IMR-90 (cell line): ENCODE measurements at regions not wholly inside any gene's neighbourhood (a gene's known extent, or its start where the extent isn't known, plus 50 kb on each side); places are given as distances from the start of the nearest gene placed in this dataset.

Experiments used
- ATAC-seq: fragments of 200-7000 bp; cut with Tn5 transposase; 2 replicates; pipeline ENCODE4 v1.9.1; 2020; ENCODE audit warnings: low read depth, mild to moderate bottlenecking, moderate library complexity
- BruUV-seq: library from RNA; stranded (reverse); fragments of 400-500 nt; replicated peaks from 2 replicates; lab custom pipeline; 2021; lab: Mats Ljungman, UMichigan
- CTCF ChIA-PET: fragments of 300-600 bp; formaldehyde crosslinking; extraction: SDS; loops from one replicate; lab custom pipeline; 2021; ENCODE audit warnings: antibody characterized with exemption; lab: Yijun Ruan, JAX
- POLR2A ChIA-PET: fragments of 300-600 bp; sonication (Branson Sonifier 250); formaldehyde crosslinking; loops from one replicate; lab custom pipeline; 2022; ENCODE audit warnings: antibody characterized with exemption; ENCODE audit not compliant: unreplicated experiment; lab: Charles Lee
- DNase-seq: peaks from one replicate; pipeline ENCODE4 v3.0.0; 2013
- H2AFZ ChIP-seq: replicated peaks from 2 replicates; pipeline ENCODE3; 2013; ENCODE audit warnings: low read length, mild to moderate bottlenecking; ENCODE audit not compliant: poor library complexity
- H2AK5ac ChIP-seq: 2 replicates; pipeline ENCODE4 v1.6.1; 2013; ENCODE audit warnings: low read depth, low read length, inconsistent platforms
- H2AK9ac ChIP-seq: replicated peaks from 2 replicates; pipeline ENCODE3; 2013; ENCODE audit warnings: mild to moderate bottlenecking, low read depth, low read length, moderate library complexity; ENCODE audit not compliant: poor library complexity
- H2BK120ac ChIP-seq: 2 replicates; pipeline ENCODE4 v1.6.1; 2013; ENCODE audit warnings: low read depth, low read length, inconsistent platforms
- H2BK15ac ChIP-seq: 3 replicates; pipeline ENCODE4 v1.6.1; 2013; ENCODE audit warnings: low read depth, low read length, inconsistent platforms
- H2BK20ac ChIP-seq: 2 replicates; pipeline ENCODE4 v1.6.1; 2013; ENCODE audit warnings: low read depth, mild to moderate bottlenecking, inconsistent platforms, low read length, moderate library complexity
- H2BK5ac ChIP-seq: 2 replicates; pipeline ENCODE4 v1.6.1; 2013; ENCODE audit warnings: mild to moderate bottlenecking, low read depth, low read length, inconsistent platforms; ENCODE audit not compliant: poor library complexity, severe bottlenecking
- H3K14ac ChIP-seq: replicated peaks from 2 replicates; pipeline ENCODE4 v1.6.1; 2013; ENCODE audit warnings: low read depth, low read length, inconsistent platforms
- H3K18ac ChIP-seq: 2 replicates; pipeline ENCODE4 v1.6.1; 2013; ENCODE audit warnings: low read depth, low read length, control low read depth
- H3K23ac ChIP-seq: 2 replicates; pipeline ENCODE4 v1.6.1; 2013; ENCODE audit warnings: low read depth, low read length, inconsistent platforms
- H3K27ac ChIP-seq: 2 replicates; pipeline ENCODE4 v1.5.1; 2013; ENCODE audit warnings: mild to moderate bottlenecking, control low read depth, low read length; ENCODE audit not compliant: insufficient read depth
- H3K27me3 ChIP-seq: 2 replicates; pipeline ENCODE4 v1.6.1; 2013; ENCODE audit warnings: low read length; ENCODE audit not compliant: control insufficient read depth, insufficient read depth
- H3K36me3 ChIP-seq: 2 replicates; pipeline ENCODE4 v1.6.1; 2013; ENCODE audit warnings: low read length, mixed read lengths; ENCODE audit not compliant: control insufficient read depth, insufficient read depth
- H3K4ac ChIP-seq: 2 replicates; pipeline ENCODE4 v1.6.1; 2013; ENCODE audit warnings: low read depth, low read length, inconsistent platforms
- H3K4me1 ChIP-seq: 2 replicates; pipeline ENCODE4 v1.6.1; 2013; ENCODE audit warnings: low read length, mixed read lengths; ENCODE audit not compliant: control insufficient read depth, insufficient read depth
- H3K4me2 ChIP-seq: 2 replicates; pipeline ENCODE4 v1.6.1; 2013; ENCODE audit warnings: low read depth, mild to moderate bottlenecking, control low read depth, low read length, moderate library complexity
- H3K4me3 ChIP-seq: 2 replicates; pipeline ENCODE4 v1.5.1; 2013; ENCODE audit warnings: low read depth, mild to moderate bottlenecking, control low read depth, low read length, moderate library complexity; ENCODE audit not compliant: insufficient read depth
- H3K56ac ChIP-seq: 2 replicates; pipeline ENCODE4 v1.6.1; 2013; ENCODE audit warnings: low read length, inconsistent platforms; ENCODE audit not compliant: insufficient read depth; ENCODE audit errors: extremely low read depth
- H3K79me1 ChIP-seq, 2 experiments: 2 replicates each; pipeline ENCODE4 v1.6.1; 2013; ENCODE audit warnings: low read length in 2 of 2, inconsistent platforms in 1 of 2, low read depth in 1 of 2
- H3K9ac ChIP-seq: 2 replicates; pipeline ENCODE4 v1.6.1; 2013; ENCODE audit warnings: low read depth, low read length, control low read depth
- H3K9me1 ChIP-seq: 2 replicates; pipeline ENCODE4 v1.6.1; 2013; ENCODE audit warnings: low read length, inconsistent platforms; ENCODE audit not compliant: insufficient read depth
- H3K9me3 ChIP-seq: 2 replicates; pipeline ENCODE4 v1.6.1; 2013; ENCODE audit warnings: low read length; ENCODE audit not compliant: control insufficient read depth, insufficient read depth
- H4K20me1 ChIP-seq: 2 replicates; pipeline ENCODE4 v1.6.1; 2013; ENCODE audit warnings: low read length, inconsistent platforms; ENCODE audit not compliant: insufficient read depth
- H4K5ac ChIP-seq: 2 replicates; pipeline ENCODE4 v1.6.1; 2013; ENCODE audit warnings: mild to moderate bottlenecking, low read depth, low read length, control low read depth
- H4K8ac ChIP-seq, 2 experiments: 2 replicates each; pipeline ENCODE4 v1.6.1; 2013; ENCODE audit warnings: low read depth in 2 of 2, low read length in 2 of 2, control low read depth in 1 of 2, inconsistent platforms in 1 of 2
- H4K91ac ChIP-seq: 2 replicates; pipeline ENCODE4 v1.6.1; 2013; ENCODE audit warnings: low read depth, low read length, inconsistent platforms; ENCODE audit not compliant: insufficient read depth
- BHLHE40 ChIP-seq: fragments of 150-350 bp; IDR thresholded peaks from 2 replicates; pipeline ENCODE4 v1.6.1; 2016; ENCODE audit warnings: mild to moderate bottlenecking, low read depth, low read length
- CEBPB ChIP-seq: IDR thresholded peaks from 2 replicates; pipeline ENCODE4 v1.6.1; 2012; ENCODE audit warnings: low read depth, low read length, improper control_type of control experiment
- CHD1 ChIP-seq: IDR thresholded peaks from 2 replicates; pipeline ENCODE4 v1.6.1; 2012; ENCODE audit warnings: low read depth, low read length, improper control_type of control experiment
- CTCF ChIP-seq: conservative IDR thresholded peaks from 2 replicates; pipeline ENCODE4 v1.5.1; 2012; ENCODE audit warnings: mild to moderate bottlenecking, low read depth, low read length, improper control_type of control experiment
- ELK1 ChIP-seq: fragments of 150-350 bp; IDR thresholded peaks from 2 replicates; pipeline ENCODE4 v1.6.1; 2016; ENCODE audit warnings: low read depth, mild to moderate bottlenecking, low read length, moderate library complexity, borderline replicate concordance
- FOS ChIP-seq: fragments of 150-350 bp; IDR thresholded peaks from 2 replicates; pipeline ENCODE4 v1.6.1; 2016; ENCODE audit warnings: low read depth, low read length
- MAFK ChIP-seq: IDR thresholded peaks from 2 replicates; pipeline ENCODE4 v1.6.1; 2012; ENCODE audit warnings: low read depth, low read length, improper control_type of control experiment
- MAZ ChIP-seq: IDR thresholded peaks from 2 replicates; pipeline ENCODE4 v1.6.1; 2012; ENCODE audit warnings: low read depth, mild to moderate bottlenecking, low read length, improper control_type of control experiment, moderate library complexity, borderline replicate concordance
- MXI1 ChIP-seq: IDR thresholded peaks from 2 replicates; pipeline ENCODE4 v1.6.1; 2012; ENCODE audit warnings: low read depth, mild to moderate bottlenecking, low read length, moderate library complexity, borderline replicate concordance
- POLR2A ChIP-seq: IDR thresholded peaks from 2 replicates; pipeline ENCODE4 v1.6.1; 2012; ENCODE audit warnings: mild to moderate bottlenecking, low read depth, low read length
- RAD21 ChIP-seq: IDR thresholded peaks from 2 replicates; pipeline ENCODE4 v1.6.1; 2012; ENCODE audit warnings: low read length, improper control_type of control experiment
- RFX5 ChIP-seq: IDR thresholded peaks from 2 replicates; pipeline ENCODE4 v1.8.0; 2012; ENCODE audit warnings: low read depth, mild to moderate bottlenecking, low read length, moderate library complexity
- SMC3 ChIP-seq: fragments of 150-350 bp; IDR thresholded peaks from 2 replicates; pipeline ENCODE4 v1.6.1; 2016; ENCODE audit warnings: low read depth, mild to moderate bottlenecking, antibody characterized with exemption, low read length, moderate library complexity
- USF2 ChIP-seq: fragments of 150-350 bp; IDR thresholded peaks from 2 replicates; pipeline ENCODE4 v1.6.1; 2017; ENCODE audit warnings: mild to moderate bottlenecking, antibody characterized with exemption, low read length, low read depth
- WGBS, 2 experiments: methylation state at CpG; one replicate each; pipeline versions ENCODE4 v1.1.5 to v1.1.7; 2013; ENCODE audit warnings: missing lambda C conversion rate in 2 of 2; ENCODE audit not compliant: insufficient read length in 1 of 2; ENCODE audit errors: extremely low coverage in 2 of 2; 5-methylcytosine and 5-hydroxymethylcytosine counted together
- dilution Hi-C: fragments of 300-500 bp; cut with HindIII; formaldehyde crosslinking; loops from one replicate; pipeline ENCODE4 v1.14.3; 2018; ENCODE audit warnings: low sequenced_read_pairs; ENCODE audit not compliant: unreplicated experiment
- in situ Hi-C: fragments of 300-500 bp; cut with MboI; formaldehyde crosslinking; loops from 3 replicates; pipeline ENCODE4 v1.14.3; 2019; ENCODE audit warnings: low sequenced_read_pairs, inconsistent platforms, mixed read lengths
- intact Hi-C: fragments of 100-400 bp; cut with micrococcal nuclease; formaldehyde crosslinking; loops from 2 replicates; pipeline ENCODE4 v1.10.0; 2022

GRCh38 chr4:9592010-9592409 lies 147.8 kb downstream of the DEFB131A start:
- no peaks in the 10 kb centered on the region for H3K27me3 ChIP-seq
- H3K9me1 ChIP-seq = no peaks in the 10 kb centered on the region
- H4K8ac ChIP-seq = no peak overlapping the region
- no peak overlapping the region for H2AK9ac ChIP-seq
- no peaks in the 10 kb centered on the region for H4K20me1 ChIP-seq
- H3K4me1 ChIP-seq = no peaks in the 10 kb centered on the region
- POLR2A ChIA-PET = no interaction called here
- no peak for TF ChIP-seq RAD21
- no peak for TF ChIP-seq CTCF
- no peak for TF ChIP-seq MAZ
- no peak for TF ChIP-seq BHLHE40
- TF ChIP-seq CEBPB = no peak
- no peak for TF ChIP-seq ELK1
- no peak for TF ChIP-seq MXI1
- TF ChIP-seq FOS = no peak
- no peak for TF ChIP-seq SMC3
- TF ChIP-seq POLR2A = no peak
- TF ChIP-seq CHD1 = no peak
- TF ChIP-seq RFX5 = no peak
- TF ChIP-seq MAFK = no peak
- TF ChIP-seq USF2 = no peak
- no peak overlapping the region for H2BK15ac ChIP-seq
- H3K56ac ChIP-seq = no peak overlapping the region
- no peak overlapping the region for H2BK20ac ChIP-seq
- no peak overlapping the region for H2BK120ac ChIP-seq
- H3K4me3 ChIP-seq = no peak overlapping the region
- no peak overlapping the region for H3K18ac ChIP-seq
- no peak overlapping the region for H3K4me2 ChIP-seq
- no peak overlapping the region for H2AFZ ChIP-seq
- ATAC-seq (no peak), DNase-seq (no peak)
- CTCF ChIA-PET = no interaction called here
- no peak overlapping the region for H3K9ac ChIP-seq
- in situ Hi-C loops (no loop called here), intact Hi-C loops (no loop called here), dilution Hi-C loops (no loop called here)
- no peak overlapping the region for H3K23ac ChIP-seq
- H4K5ac ChIP-seq = no peak overlapping the region
- H3K4ac ChIP-seq = no peak overlapping the region
- no peak overlapping the region for H3K27ac ChIP-seq
- no peak overlapping the region for H3K14ac ChIP-seq
- WGBS, 2 experiments = no CpG with 5 or more reads among the region's 1 CpG
- H3K9me3 ChIP-seq = peaks cover 7% of the 10 kb centered on the region
- H2AK5ac ChIP-seq = no peak overlapping the region
- no peak overlapping the region for H2BK5ac ChIP-seq
- H3K79me1 ChIP-seq = no peaks in the 10 kb centered on the region
- H3K36me3 ChIP-seq = no peaks in the 10 kb centered on the region
- BruUV-seq = no TSS peak
- no peak overlapping the region for H4K91ac ChIP-seq
